Ovary (tissue), 3 donors: ENCODE measurements at regions not wholly inside any gene's neighbourhood (a gene's known extent, or its start where the extent isn't known, plus 50 kb on each side); places are given as distances from the start of the nearest gene placed in this dataset.

Experiments
- CTCF ChIP-seq, 3 donors: fragments of 450-650 bp in 2 of 3; fragments of 200-600 bp in 1 of 3; IDR thresholded peaks; one replicate each; pipeline versions ENCODE4 v1.5.1 to v1.8.0; 2016 to 2022; ENCODE audit warnings: antibody characterized with exemption in 3 of 3, mild to moderate bottlenecking in 1 of 3
- EP300 ChIP-seq: sonication (generic); formaldehyde crosslinking; IDR thresholded peaks from one replicate; pipeline ENCODE4 v1.6.1; 2017; ENCODE audit warnings: antibody characterized with exemption
- donor health status: DM: no; HTN: no; CAD: no.

GRCh38 chr20:10119336-10119735 lies 84.5 kb downstream of the ANKEF1 start:
- TF ChIP-seq EP300 (no peak), CTCF (IDR thresholded peaks at IDR 0.05) (no peak)
